RWPE2 (cell line): ENCODE measurements at regions not wholly inside any gene's neighbourhood (a gene's known extent, or its start where the extent isn't known, plus 50 kb on each side); places are given as distances from the start of the nearest gene placed in this dataset.
A peak's percentile ranks its signal among the peaks of the same experiment; 100 is the strongest.

ENCODE experiments used
- ATAC-seq: fragments of 200-7000 bp; cut with Tn5 transposase; 3 replicates; pipeline ENCODE4 v1.9.1; 2021; ENCODE audit warnings: low read depth
- DNase-seq: peaks from one replicate; pipeline ENCODE4 v3.0.0-alpha.2; 2020; ENCODE audit warnings: low spot score
- H3K27ac ChIP-seq: fragments of 450-650 bp; 2 replicates; pipeline ENCODE4 v1.5.1; 2017; ENCODE audit warnings: mild to moderate bottlenecking; ENCODE audit not compliant: poor library complexity, severe bottlenecking
- H3K27me3 ChIP-seq: fragments of 250-450 bp; sonication (Bioruptor Pico); 2 replicates; pipeline ENCODE4 v1.5.1; 2021; ENCODE audit warnings: mild to moderate bottlenecking, moderate library complexity; ENCODE audit not compliant: insufficient read depth, poor library complexity, severe bottlenecking
- H3K36me3 ChIP-seq: fragments of 250-450 bp; sonication (Bioruptor Pico); 2 replicates; pipeline ENCODE4 v1.5.1; 2020; ENCODE audit warnings: low read depth, mild to moderate bottlenecking, moderate library complexity
- H3K4me1 ChIP-seq: fragments of 250-450 bp; sonication (Bioruptor Pico); 2 replicates; pipeline ENCODE4 v1.5.1; 2021; ENCODE audit warnings: mild to moderate bottlenecking, moderate library complexity; ENCODE audit not compliant: insufficient read depth, poor library complexity, severe bottlenecking
- H3K4me3 ChIP-seq: fragments of 250-450 bp; sonication (Bioruptor Pico); 2 replicates; pipeline ENCODE4 v1.5.1; 2021; ENCODE audit warnings: mild to moderate bottlenecking, moderate library complexity; ENCODE audit not compliant: severe bottlenecking
- H3K9me3 ChIP-seq: fragments of 250-450 bp; sonication (Bioruptor Pico); 2 replicates; pipeline ENCODE4 v1.5.1; 2021; ENCODE audit warnings: mild to moderate bottlenecking, moderate library complexity; ENCODE audit not compliant: severe bottlenecking
- TF ChIP-seq, protein P1 (sequence below): fragments of 450-650 bp; IDR thresholded peaks from one replicate; pipeline ENCODE4 v1.5.1; 2017; ENCODE audit warnings: mild to moderate bottlenecking, moderate library complexity; ENCODE audit not compliant: poor library complexity, severe bottlenecking

- H3K9me3 ChIP-seq: no peaks in the 10 kb centered on the region
- peaks cover 31% of the 10 kb centered on the region for H3K4me1 ChIP-seq
- TF ChIP-seq, protein P1, sequence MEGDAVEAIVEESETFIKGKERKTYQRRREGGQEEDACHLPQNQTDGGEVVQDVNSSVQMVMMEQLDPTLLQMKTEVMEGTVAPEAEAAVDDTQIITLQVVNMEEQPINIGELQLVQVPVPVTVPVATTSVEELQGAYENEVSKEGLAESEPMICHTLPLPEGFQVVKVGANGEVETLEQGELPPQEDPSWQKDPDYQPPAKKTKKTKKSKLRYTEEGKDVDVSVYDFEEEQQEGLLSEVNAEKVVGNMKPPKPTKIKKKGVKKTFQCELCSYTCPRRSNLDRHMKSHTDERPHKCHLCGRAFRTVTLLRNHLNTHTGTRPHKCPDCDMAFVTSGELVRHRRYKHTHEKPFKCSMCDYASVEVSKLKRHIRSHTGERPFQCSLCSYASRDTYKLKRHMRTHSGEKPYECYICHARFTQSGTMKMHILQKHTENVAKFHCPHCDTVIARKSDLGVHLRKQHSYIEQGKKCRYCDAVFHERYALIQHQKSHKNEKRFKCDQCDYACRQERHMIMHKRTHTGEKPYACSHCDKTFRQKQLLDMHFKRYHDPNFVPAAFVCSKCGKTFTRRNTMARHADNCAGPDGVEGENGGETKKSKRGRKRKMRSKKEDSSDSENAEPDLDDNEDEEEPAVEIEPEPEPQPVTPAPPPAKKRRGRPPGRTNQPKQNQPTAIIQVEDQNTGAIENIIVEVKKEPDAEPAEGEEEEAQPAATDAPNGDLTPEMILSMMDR: no peak
- H3K4me3 ChIP-seq: no peak overlapping the region
- H3K36me3 ChIP-seq: no peaks in the 10 kb centered on the region
- H3K27ac ChIP-seq: no peak overlapping the region
- no peak for ATAC-seq
- DNase-seq: no peak
- no peaks in the 10 kb centered on the region for H3K27me3 ChIP-seq
Measured at GRCh38 chr3:23038471-23038870, 164.7 kb upstream of the UBE2E2 start.

GRCh38 chr3:23041918-23042696 is 161.0 kb upstream of the UBE2E2 start:
- TF ChIP-seq, protein P1: no peak
- DNase-seq (no peak), ATAC-seq (peak; percentile 92)
- H3K9me3 ChIP-seq: peaks cover 2% of the 10 kb centered on the region
- H3K36me3 ChIP-seq: no peaks in the 10 kb centered on the region
- peaks cover 21% of the 10 kb centered on the region for H3K4me1 ChIP-seq
- no peaks in the 10 kb centered on the region for H3K27me3 ChIP-seq
- H3K4me3 ChIP-seq: no peak overlapping the region
- H3K27ac ChIP-seq: peak overlapping the region; percentile 46

GRCh38 chr3:23044463-23044862 is 158.7 kb upstream of the UBE2E2 start:
- ATAC-seq: no peak
- Histone ChIP-seq H3K4me1 (peaks cover 15% of the 10 kb centered on the region), H3K9me3 (peaks cover 2% of the 10 kb centered on the region), H3K4me3 (no peak overlapping the region), H3K36me3 (no peaks in the 10 kb centered on the region), H3K27ac (no peak overlapping the region), H3K27me3 (no peaks in the 10 kb centered on the region)
- TF ChIP-seq, protein P1: no peak
- no peak for DNase-seq

- Histone ChIP-seq H3K27me3 (no peaks in the 10 kb centered on the region), H3K27ac (no peak overlapping the region), H3K4me1 (peaks cover 13% of the 10 kb centered on the region), H3K9me3 (peaks cover 2% of the 10 kb centered on the region), H3K4me3 (no peak overlapping the region), H3K36me3 (no peaks in the 10 kb centered on the region)
- no peak for ATAC-seq
- TF ChIP-seq, protein P1: no peak
- DNase-seq: no peak
Measured at GRCh38 chr3:23046536-23046935, 156.6 kb upstream of the UBE2E2 start.
